H4 (cell line): ENCODE measurements at regions not wholly inside any gene's neighbourhood (a gene's known extent, or its start where the extent isn't known, plus 50 kb on each side); places are given as distances from the start of the nearest gene placed in this dataset.
"Not testable (repeated sequence)": the region's sequence is repeated elsewhere in the genome, so short reads cannot be mapped to it uniquely, and the experiment has no call there.

Experiments
- DNase-seq: peaks from one replicate; pipeline ENCODE4 v3.0.0-alpha.2; 2015; ENCODE audit warnings: low spot score

DNA sequence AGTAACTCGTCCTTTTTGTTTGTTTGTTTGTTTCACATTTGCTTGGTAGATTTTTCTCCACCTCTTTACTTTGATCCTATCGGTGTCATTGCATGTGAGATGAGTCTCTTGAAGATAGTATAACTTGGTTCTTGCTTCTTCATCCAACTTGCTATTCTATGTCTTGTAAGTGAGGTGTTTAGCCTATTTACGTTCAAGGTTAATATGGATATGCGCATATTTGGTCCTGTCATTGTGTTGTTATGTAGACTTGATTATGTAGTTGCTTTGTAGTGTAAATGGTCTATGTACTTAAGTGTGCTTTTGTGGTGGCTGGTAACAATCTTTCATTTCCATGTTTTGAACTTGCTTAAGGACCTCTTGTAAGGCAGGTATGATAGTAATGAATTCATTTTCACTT lies 192.8 kb upstream of the MAGI2 start:
- no peak for DNase-seq

DNA sequence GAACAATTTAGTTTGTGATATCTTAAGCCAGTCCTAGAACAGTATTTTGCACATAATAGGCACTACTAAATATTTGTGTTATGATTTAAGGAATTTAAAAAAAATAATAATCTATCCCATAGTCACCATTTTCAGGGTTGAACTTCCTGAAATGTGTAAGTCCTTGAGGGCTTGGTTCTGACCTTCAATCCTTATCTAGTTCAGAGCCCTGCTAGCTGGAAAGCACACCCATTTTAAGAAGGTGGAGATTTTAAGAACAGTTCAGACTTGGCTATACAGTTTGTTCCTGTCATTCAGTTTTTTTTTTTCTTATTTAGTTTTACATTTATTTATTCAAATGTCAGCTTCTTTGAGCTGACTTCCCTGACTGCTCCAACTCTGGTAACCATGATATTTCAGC lies 183.4 kb upstream of the MAGI2 start:
- DNase-seq: no peak

DNA sequence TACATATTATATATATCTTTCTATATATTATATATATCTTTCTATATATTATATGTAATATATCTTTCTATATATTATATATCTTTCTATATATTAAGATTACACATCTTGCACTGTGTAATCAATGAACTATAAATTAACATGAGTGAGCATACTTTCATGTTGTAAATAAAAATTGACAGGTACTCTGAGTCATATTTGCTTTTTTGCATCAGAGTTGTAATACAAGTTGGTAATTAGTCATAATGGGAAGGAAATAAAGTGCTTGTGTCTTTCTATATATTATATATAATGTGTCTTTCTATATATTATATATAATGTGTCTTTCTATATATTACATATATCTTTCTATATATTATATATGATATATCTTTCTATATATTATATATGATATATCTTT lies 172.5 kb upstream of the MAGI2 start:
- DNase-seq: not testable (repeated sequence)

DNA sequence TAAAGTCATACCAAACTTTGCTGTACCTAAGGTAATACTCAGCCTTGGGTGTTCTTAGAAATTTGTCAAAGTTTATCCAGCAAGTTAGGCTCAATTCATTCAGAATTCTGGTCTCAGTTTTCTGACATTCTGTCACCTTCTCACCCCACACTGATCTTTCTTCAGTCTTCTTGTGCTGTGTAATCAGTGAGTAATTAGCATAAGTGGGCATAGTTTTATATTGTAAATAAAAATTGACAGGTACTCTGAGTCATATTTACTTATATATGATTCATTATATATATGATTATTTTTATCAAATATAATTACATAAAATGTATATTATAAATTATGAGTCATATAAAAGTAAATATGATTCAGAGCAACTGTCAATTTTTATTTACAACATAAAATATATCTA lies 170.9 kb upstream of the MAGI2 start:
- DNase-seq: no peak

DNA sequence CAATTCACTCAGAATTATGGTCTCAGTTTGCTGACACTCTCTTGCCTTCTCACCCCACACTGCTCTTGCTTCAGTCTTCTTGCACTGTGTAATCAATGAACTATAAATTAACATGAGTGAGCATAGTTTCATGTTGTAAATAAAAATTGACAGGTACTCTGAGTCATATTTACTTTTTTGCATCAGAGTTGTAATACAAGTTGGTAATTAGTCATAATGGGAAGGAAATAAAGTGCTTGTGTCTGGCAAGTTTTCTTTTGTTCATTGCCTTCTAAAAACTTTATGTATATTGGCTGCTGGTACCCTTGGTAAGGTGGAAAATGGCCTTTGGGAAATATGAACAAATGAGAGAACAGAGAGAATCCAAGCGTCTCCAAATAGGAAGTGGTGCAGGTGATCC lies 169.3 kb upstream of the MAGI2 start:
- no peak for DNase-seq

- DNase-seq: no peak
These were observed 166.8 kb upstream of the MAGI2 start for GRCh38 chr7:79620291-79620690.

DNA sequence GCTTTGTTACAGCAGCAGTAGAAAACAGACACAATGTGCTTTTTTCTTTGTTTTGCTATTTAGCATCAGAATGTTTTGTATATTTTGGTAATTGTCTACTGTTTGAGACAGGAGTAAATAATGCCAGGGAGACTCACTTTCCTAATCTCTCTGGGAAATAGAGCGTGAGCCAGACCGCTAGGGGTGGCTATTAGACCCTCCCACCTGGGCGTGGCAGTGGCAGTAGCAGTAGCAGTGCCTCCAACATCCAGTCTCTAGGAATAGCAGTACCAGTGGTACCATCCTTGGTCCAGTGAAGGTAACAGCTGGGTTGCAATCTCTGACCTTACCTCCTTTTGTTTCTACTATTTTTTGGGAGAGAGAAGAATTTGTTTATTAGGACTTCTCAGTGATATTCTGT lies 165.7 kb upstream of the MAGI2 start:
- DNase-seq: no peak

GRCh38 chr7:79615871-79616640 lies 162.6 kb upstream of the MAGI2 start:
- no peak for DNase-seq

DNA sequence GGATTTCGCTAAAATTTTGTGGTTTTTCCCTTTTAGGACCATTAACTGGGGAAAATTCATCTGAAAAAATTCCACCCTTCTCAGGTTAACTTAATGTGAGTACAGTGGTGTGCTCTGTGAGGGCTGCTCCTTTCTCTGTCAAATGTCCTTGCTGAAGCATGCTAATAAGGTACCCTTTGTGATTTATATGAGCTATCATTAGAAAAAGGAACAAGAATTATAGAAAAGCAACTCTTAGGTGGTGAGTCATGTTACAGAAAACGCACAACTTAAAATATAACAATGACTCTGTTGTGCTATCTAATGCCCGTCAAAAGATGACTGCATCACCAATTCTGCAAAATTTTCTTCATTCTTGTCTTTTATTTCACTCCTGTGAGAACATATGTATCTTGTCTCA lies 162.0 kb upstream of the MAGI2 start:
- DNase-seq: no peak

DNA sequence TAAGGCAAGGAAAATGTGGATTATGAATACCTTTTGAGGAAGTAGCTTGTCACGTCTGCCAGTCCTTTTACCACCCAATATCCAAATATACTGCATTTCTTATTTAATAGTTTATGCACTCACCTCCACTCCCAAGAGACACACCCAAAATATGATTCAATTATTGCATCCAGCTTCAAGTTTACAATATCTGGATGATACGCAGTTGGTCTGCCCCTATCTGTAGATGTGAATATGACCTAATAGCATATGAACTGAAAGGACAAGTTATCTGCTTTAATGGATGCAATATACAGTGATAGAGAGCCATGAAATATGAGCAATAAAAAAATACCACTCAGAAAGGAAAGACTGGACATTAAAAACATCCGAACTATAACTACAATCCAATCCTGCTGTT lies 159.4 kb upstream of the MAGI2 start:
- DNase-seq: no peak

- DNase-seq: no peak
These were observed 158.6 kb upstream of the MAGI2 start for GRCh38 chr7:79612022-79612421.

GRCh38 chr7:79610748-79611304 lies 157.4 kb upstream of the MAGI2 start:
- no peak for DNase-seq

DNA sequence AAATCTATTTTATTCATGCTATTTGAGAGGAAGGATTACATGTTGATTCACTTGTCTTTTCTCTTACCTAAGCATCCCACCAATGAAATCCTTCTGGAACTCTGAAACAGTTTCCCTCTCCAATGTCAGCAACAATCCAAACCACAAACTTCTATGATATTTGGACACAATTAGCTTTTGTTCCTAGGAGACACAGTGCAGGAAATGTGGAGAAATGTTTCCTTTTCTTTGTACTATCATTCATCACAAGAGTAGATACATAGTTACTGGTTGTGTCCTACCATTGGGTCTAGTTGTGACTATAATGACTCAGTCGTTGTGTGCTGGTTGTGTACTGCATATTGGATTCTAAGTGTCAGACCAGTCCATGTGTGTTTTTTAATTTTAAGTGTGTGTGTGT lies 156.8 kb upstream of the MAGI2 start:
- DNase-seq: no peak

DNA sequence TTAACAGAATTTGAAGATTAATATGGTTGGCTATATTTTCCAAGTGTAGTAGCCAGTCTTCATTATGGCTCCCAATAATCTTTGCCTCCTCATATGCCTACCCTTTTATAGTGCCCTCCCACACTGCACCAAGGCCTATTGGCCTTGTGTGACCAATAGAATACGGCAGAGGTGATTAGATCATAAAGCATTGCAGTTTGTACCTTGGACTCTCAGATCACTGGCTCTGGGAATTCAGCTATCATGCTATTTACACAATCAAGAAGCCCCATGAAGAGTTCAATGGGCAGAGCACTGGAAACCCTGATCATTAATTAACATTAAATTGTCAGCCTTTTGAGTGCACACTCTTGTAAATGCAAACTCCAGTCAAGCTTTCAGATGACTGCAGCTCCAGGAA lies 154.5 kb upstream of the MAGI2 start:
- DNase-seq: no peak

- no peak for DNase-seq
These were observed 151.4 kb upstream of the MAGI2 start for GRCh38 chr7:79604841-79605240.

- no peak for DNase-seq
These were observed 144.9 kb upstream of the MAGI2 start for GRCh38 chr7:79598351-79598750.

GRCh38 chr7:79594671-79595070 lies 141.2 kb upstream of the MAGI2 start:
- DNase-seq: not testable (repeated sequence)

DNA sequence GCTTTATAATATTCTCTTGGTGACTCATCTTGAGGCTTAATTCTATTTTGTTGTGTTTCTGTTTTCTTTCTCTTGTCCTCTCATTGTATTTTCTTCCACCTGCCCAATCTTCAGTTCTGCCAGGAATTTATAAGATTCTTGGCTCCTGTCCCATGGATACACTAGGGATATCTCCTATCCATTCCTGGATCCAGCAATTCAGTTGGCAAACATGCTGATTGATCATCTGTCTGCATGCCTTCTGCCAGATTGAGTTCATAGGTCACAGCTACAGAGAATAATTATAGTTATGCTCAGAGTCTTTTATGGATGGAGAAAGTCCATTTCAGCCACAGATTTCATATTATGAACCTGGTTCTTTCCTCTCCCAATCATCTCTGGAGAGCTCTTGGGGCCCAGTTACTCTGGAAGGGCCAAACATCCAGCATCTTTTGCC lies 140.4 kb upstream of the MAGI2 start:
- DNase-seq: no peak

- no peak for DNase-seq
These were observed 137.6 kb upstream of the MAGI2 start for GRCh38 chr7:79590916-79591623.

DNA sequence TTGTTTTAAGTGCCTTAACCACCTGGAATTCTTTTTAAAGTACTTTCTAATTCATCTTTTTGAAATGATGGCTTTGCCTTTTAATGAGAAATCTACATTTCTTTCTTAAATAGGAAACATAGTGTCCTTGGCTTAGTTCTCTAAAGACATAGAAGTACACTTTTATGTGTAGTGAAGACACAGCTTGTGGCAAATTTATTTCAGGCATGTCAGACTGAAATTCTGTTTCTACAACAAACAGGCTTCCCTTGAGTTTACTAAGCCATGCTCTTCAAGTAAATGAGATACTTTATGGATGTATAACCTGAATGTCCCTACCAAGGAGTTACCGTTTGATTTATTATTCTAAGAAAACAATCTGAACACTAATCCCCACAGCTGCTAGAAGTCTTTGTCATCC lies 136.9 kb upstream of the MAGI2 start:
- DNase-seq: no peak

DNA sequence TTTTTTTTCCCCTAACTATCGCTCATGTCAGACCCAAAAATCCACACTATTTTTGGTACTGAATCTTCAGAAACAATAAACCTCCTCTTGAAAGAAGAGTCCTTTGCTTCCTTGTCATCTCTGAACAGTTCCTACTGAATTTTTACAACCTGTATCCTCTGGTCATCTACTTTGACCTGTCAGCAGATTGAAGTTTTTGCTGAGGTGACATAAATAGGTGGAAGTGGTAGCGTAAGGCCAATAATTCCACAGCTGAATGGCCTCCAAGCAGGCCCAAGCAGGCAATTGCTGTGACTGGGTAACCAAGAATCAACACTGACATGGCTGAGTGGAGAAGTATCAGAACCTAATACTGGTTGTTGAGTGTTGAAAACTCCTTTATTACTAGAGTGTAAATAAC lies 117.4 kb upstream of the MAGI2 start:
- DNase-seq: no peak

DNA sequence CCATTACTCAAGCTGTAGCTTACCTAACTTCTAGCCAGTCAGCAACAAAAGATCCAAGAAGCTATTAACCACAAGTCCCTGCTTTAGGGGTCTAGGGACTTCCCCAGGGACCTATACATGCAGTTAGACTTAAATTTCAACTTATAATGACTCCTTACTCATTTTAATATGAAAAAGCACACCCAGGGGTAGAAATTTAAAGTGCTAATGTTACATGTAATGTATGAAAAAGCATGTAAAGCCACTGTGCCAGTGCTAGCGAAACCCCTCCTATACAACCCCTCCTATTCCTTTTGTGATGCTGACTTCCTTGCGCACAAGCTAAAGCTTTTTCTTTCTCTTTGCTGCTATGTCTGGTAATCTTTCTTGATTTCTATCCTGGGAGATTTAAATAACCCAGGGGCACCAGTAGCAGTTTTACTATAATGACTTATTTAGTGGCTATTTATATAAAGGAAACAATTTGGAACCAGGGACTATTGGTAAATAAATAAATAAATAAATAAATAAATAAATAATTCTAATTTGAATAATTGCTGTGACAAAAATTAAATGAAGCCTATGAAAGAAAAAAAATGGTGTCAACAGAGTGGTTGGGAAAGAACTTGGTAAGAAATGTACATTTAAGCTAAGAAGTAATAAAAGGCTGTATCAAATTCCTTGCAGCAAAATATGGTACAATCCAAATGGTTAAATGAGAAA lies 110.5 kb upstream of the MAGI2 start:
- no peak for DNase-seq

GRCh38 chr7:79555571-79555970 lies 102.1 kb upstream of the MAGI2 start:
- DNase-seq: no peak
